ENCODE measurements at regions not wholly inside any gene's neighbourhood (a gene's known extent, or its start where the extent isn't known, plus 50 kb on each side); places are given as distances from the start of the nearest gene placed in this dataset.

DNA sequence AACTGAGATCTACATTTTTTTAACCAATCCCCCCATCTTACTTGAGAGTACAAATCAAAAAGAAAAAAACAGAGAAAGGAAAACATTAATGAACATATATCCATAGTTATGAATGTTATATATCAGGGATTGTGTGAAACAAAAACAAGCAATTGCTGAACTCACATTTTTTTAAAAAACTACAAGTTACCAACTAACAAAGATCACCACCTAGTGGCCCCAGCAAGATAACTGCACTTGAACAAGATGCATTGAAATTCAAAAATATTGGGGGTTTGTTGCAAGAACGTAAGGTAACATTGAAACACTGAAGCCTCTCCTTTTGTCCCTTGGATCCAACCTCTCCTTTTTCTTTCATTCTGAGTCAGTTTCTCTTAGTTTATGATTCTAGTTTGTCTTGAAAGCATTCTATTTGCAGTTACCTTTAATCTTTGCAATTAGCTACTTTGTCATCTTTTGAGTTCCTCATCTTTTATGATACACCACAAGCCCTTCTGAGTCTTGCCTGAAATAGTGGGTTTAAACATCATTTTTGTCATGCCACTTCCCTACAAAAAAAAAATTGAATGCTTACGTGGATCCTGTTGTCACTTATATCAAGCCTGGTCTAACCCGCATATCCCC, 87.3 kb upstream of the TES start:
- H3K9me3 Mint-ChIP-seq, result peaks cover 0 to 5% (median 0%) of the 10 kb centered on the region in 6 donors

DNA sequence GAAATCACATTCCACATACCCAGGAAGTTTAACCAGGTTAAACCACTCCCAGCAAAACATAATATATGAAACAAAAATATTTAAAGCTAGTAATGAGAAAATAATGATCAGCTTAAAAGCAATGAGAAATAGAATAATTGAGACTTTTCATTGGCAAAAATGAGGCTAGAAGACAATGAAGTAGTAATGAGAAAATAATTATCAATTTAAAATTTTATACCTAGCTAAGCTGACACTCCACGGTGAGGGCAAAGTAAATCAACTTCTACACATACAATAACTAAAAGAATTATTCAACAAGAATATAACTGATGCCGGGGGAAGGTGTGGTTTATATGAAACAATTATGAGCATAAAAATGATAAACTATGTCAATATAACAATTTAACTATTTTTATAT, 82.2 kb upstream of the TES start:
- DNase-seq, result no peak
- Mint-ChIP-seq H3K4me3 (no peak overlapping the region), H3K27me3 (ENCODE audit: low read depth in 3 of 3) (peaks cover 0 to 4% (median 1%) of the 10 kb centered on the region in 3 donors), H3K27ac (no peak overlapping the region), H3K36me3 (no peaks in the 10 kb centered on the region), H3K4me1 (no peaks in the 10 kb centered on the region), H3K9me3 (peaks cover 0 to 7% (median 0%) of the 10 kb centered on the region in 6 donors)

More for the DNA sequence above, 87.3 kb upstream of the TES start:
- Mint-ChIP-seq H3K36me3 (no peaks in the 10 kb centered on the region), H3K27ac (no peak overlapping the region), H3K4me1 (no peaks in the 10 kb centered on the region), H3K4me3 (no peak overlapping the region), H3K27me3 (ENCODE audit: low read depth in 3 of 3) (peaks cover 2 to 3% (median 2%) of the 10 kb centered on the region in 3 donors)
- peak in 1 of 3 donors; percentile 1 for DNase-seq

GRCh38 chr7:116135306-116135705, 75.0 kb upstream of the TES start:
- Mint-ChIP-seq H3K27me3 (ENCODE audit: low read depth in 3 of 3) (peaks cover 0 to 3% (median 0%) of the 10 kb centered on the region in 3 donors), H3K4me3 (no peak overlapping the region), H3K27ac (no peak overlapping the region), H3K9me3 (no peaks in the 10 kb centered on the region), H3K36me3 (no peaks in the 10 kb centered on the region), H3K4me1 (no peaks in the 10 kb centered on the region)
- DNase-seq, result no peak

DNA sequence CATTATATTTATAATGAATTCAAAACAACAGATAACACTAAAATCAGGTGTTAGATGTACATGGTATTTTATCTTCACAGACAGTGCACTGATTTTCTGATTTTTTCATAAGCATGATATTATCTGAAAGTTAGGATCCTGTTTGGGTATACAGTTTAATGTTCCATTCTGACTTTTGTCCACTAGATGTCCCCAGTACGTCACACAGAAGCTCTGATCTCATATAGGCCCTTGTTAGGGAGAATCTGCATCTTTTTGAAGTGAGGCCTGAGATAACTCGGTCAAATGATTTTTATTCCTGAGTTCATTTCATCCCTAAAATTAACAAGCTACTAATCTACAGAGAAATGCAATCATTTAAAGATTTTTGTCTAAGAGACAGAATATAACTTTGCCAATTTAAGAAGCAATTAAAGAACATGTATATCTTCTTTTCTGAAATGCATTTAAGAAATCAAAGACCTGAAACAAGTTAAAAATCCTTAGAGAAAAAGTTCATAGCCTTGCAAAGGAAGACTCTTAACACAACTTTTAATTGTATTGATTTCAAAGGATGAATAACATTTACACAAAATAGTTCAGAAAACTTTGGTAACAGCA, 72.0 kb upstream of the TES start:
- H3K4me3 Mint-ChIP-seq, result no peak overlapping the region

DNA sequence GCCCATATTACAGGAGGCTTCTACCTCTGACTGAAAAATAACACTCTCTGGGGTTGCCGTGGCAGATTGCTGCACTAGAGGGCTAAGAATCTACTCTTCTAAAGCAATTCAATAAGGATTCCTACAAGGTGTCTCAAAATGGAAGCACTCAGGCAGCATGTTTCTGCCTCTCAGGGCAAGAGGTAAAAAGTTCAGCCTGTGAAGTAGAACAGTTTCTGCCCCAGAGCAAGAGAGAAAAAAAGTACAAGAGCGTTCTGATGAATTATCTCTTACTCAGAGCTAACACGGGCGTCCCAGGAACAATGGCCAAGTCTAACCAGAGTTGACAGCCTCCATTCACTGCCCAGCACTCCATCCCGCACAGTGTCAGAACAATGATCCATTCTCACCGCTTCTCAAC, 71.3 kb upstream of the TES start:
- H3K27ac Mint-ChIP-seq, result no peak overlapping the region
- H3K9me3 Mint-ChIP-seq, result no peaks in the 10 kb centered on the region

More for the DNA sequence above, 72.0 kb upstream of the TES start:
- peaks cover 5 to 9% of the 10 kb centered on the region in 2 donors for H3K4me1 Mint-ChIP-seq
- H3K27me3 Mint-ChIP-seq (ENCODE audit: low read depth in 3 of 3), result peaks cover 0 to 3% (median 0%) of the 10 kb centered on the region in 3 donors
- no peaks in the 10 kb centered on the region for H3K36me3 Mint-ChIP-seq
- peak; percentile 16 to 38 (median 31) for DNase-seq
- no peaks in the 10 kb centered on the region for H3K9me3 Mint-ChIP-seq
- H3K27ac Mint-ChIP-seq, result no peak overlapping the region

GRCh38 chr7:116139807-116140206, 70.5 kb upstream of the TES start:
- Mint-ChIP-seq H3K4me3 (no peak overlapping the region), H3K27me3 (ENCODE audit: low read depth in 3 of 3) (peaks cover 0 to 3% (median 0%) of the 10 kb centered on the region in 3 donors), H3K4me1 (peaks cover 9 to 14% of the 10 kb centered on the region in 2 donors), H3K27ac (no peak overlapping the region), H3K9me3 (no peaks in the 10 kb centered on the region), H3K36me3 (no peaks in the 10 kb centered on the region)
- DNase-seq, result no peak

More for the DNA sequence above, 71.3 kb upstream of the TES start:
- H3K27me3 Mint-ChIP-seq (ENCODE audit: low read depth in 3 of 3), result peaks cover 0 to 3% (median 0%) of the 10 kb centered on the region in 3 donors
- H3K36me3 Mint-ChIP-seq, result no peaks in the 10 kb centered on the region
- peaks cover 5 to 9% of the 10 kb centered on the region in 2 donors for H3K4me1 Mint-ChIP-seq
- H3K4me3 Mint-ChIP-seq, result no peak overlapping the region
- no peak for DNase-seq

DNA sequence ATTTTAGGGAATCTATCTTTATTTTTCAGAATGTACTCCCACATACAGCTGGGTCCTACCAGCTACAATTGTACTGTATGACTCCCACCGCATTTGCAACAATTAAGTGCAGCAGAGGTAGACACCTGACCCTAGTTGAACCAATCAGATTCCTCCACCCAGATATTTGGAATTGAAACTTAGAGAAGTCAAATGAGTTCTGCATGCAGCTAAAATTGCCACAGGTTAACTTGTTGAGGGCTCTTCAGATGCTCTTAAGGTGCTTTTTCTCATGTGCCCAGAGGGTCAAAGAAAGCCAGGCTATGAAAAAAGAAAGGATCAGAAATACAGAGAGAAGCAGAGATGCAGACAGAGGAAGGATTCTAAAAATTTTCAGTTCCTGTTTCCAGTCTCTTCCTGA, 68.0 kb upstream of the TES start:
- DNase-seq, result no peak
- Mint-ChIP-seq H3K27me3 (ENCODE audit: low read depth in 3 of 3) (peaks cover 0 to 3% (median 0%) of the 10 kb centered on the region in 3 donors), H3K36me3 (no peaks in the 10 kb centered on the region), H3K27ac (peak overlapping the region in 1 of 6 donors; percentile 16), H3K4me3 (no peak overlapping the region), H3K4me1 (peaks cover 15 to 26% of the 10 kb centered on the region in 2 donors), H3K9me3 (no peaks in the 10 kb centered on the region)

- no peaks in the 10 kb centered on the region for H3K36me3 Mint-ChIP-seq
- H3K4me3 Mint-ChIP-seq, result peak overlapping the region in 1 of 5 donors; percentile 7
- no peaks in the 10 kb centered on the region for H3K9me3 Mint-ChIP-seq
- peaks cover 15 to 26% of the 10 kb centered on the region in 2 donors for H3K4me1 Mint-ChIP-seq
- peak overlapping the region in 3 of 6 donors; percentile 16 to 41 (median 33) for H3K27ac Mint-ChIP-seq
- DNase-seq, result peak; percentile 13 to 20 (median 16)
- H3K27me3 Mint-ChIP-seq (ENCODE audit: low read depth in 3 of 3), result peaks cover 0 to 3% (median 0%) of the 10 kb centered on the region in 3 donors
Measured at GRCh38 chr7:116142850-116143249, 67.5 kb upstream of the TES start.

DNA sequence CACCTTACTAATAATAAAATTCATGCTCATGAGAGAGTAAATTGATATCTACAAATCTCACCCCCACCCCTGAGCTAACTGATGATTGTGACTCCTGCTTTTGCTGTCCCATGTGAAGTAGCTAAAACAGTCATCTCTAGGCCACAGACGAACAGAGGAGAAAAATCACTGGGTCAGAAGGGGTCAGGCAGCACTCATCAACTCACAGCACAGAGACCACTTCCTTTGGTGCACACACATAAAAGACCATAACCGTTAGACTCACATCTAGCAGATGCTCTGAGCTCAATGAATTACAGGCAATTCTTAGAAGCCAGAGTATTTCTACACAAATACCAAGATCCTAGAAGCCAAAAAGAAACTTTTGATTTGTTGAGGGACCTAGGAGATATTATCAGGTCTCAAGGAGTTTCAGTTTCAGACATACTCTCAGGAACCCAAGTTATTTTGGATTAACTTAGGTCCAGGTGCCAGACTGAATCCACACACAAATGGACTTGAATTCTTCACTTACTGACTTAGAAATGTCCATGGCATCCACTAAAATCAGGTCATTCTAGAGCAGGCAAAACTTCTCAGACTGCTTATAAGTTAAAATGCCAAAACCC, 65.0 kb upstream of the TES start:
- no peaks in the 10 kb centered on the region for H3K9me3 Mint-ChIP-seq
- no peaks in the 10 kb centered on the region for H3K36me3 Mint-ChIP-seq
- H3K27me3 Mint-ChIP-seq (ENCODE audit: low read depth in 3 of 3), result peaks cover 1 to 3% (median 2%) of the 10 kb centered on the region in 3 donors
- peak overlapping the region; percentile 8 to 80 (median 34) for H3K27ac Mint-ChIP-seq
- H3K4me1 Mint-ChIP-seq, result peaks cover 15 to 27% of the 10 kb centered on the region in 2 donors
- DNase-seq, result peak; percentile 19 to 28 (median 24)
- H3K4me3 Mint-ChIP-seq, result no peak overlapping the region

DNA sequence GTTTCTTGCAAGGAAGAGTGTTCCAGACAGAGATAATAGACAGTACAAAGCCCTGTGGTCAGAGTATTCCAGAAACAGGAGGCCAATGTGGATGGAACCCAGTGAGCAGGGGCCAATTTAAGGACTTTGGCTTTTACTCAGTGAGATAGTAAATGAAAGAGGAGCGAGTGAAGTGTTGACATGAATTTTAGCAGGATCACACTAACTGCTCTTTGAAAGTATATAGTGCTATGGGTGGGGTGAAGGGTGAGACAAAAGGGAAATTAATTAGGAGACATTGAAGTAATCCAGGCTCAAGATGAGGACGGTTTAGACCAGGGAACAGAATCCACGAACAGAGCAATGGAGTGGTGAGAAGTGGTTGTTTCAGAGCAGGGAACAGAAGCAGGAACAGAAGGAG, 62.2 kb upstream of the TES start:
- H3K4me3 Mint-ChIP-seq, result no peak overlapping the region
- H3K27ac Mint-ChIP-seq, result no peak overlapping the region
- H3K36me3 Mint-ChIP-seq, result no peaks in the 10 kb centered on the region
- DNase-seq, result no peak
- H3K9me3 Mint-ChIP-seq, result no peaks in the 10 kb centered on the region
- H3K27me3 Mint-ChIP-seq (ENCODE audit: low read depth in 3 of 3), result peaks cover 2 to 3% (median 3%) of the 10 kb centered on the region in 3 donors
- peaks cover 11 to 24% of the 10 kb centered on the region in 2 donors for H3K4me1 Mint-ChIP-seq

DNA sequence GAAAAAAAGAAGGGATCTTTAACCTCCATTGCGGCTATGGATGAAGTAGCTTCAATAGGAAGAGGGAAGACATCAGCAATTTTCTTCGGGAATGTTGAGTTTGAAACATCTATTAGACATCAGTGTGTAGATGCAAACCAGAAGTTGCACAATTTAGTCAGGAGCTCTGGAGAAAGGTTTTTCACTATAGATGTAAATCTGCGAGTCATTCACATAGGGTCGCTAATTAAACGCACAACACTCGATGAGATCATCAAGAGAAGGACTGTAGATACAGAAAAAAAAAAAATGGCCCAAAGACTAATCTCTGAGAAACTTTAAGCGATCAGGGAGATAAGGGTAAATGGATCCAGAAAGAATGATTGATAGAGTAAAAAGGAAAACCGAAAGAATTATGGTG, 61.7 kb upstream of the TES start:
- DNase-seq, result no peak
- Mint-ChIP-seq H3K27me3 (ENCODE audit: low read depth in 3 of 3) (peaks cover 2 to 5% (median 3%) of the 10 kb centered on the region in 3 donors), H3K36me3 (no peaks in the 10 kb centered on the region), H3K27ac (no peak overlapping the region), H3K4me3 (no peak overlapping the region), H3K9me3 (no peaks in the 10 kb centered on the region), H3K4me1 (peaks cover 10 to 22% of the 10 kb centered on the region in 2 donors)

DNA sequence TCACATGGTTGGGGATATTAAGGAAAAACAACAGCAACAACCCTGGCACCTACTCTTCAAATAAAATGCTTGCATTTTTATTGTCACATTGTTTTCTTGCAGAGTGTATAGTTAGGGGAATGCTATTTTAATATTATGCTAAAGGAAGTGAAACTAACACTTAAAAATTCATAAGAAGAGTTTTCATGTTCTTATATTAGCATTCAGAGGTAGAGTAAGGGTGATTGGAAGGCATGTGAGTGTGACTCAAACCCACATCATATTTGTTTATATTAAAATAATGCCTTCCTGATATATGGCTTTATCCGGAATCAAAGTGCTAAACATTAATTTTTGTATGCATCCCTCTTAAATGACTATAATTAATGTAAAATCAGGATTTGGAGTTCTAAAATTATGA, 59.8 kb upstream of the TES start:
- Mint-ChIP-seq H3K27ac (no peak overlapping the region), H3K4me3 (no peak overlapping the region), H3K36me3 (no peaks in the 10 kb centered on the region), H3K27me3 (ENCODE audit: low read depth in 3 of 3) (peaks cover 2 to 6% (median 3%) of the 10 kb centered on the region in 3 donors), H3K9me3 (no peaks in the 10 kb centered on the region), H3K4me1 (peaks cover 0 to 9% of the 10 kb centered on the region in 2 donors)
- no peak for DNase-seq

- H3K4me3 Mint-ChIP-seq, result no peak overlapping the region
- H3K27ac Mint-ChIP-seq, result no peak overlapping the region
- no peak for DNase-seq
- no peaks in the 10 kb centered on the region for H3K9me3 Mint-ChIP-seq
- H3K4me1 Mint-ChIP-seq, result peaks cover 0 to 5% of the 10 kb centered on the region in 2 donors
- H3K27me3 Mint-ChIP-seq (ENCODE audit: low read depth in 3 of 3), result peaks cover 2 to 6% (median 3%) of the 10 kb centered on the region in 3 donors
- no peaks in the 10 kb centered on the region for H3K36me3 Mint-ChIP-seq
Measured at GRCh38 chr7:116152276-116152675, 58.1 kb upstream of the TES start.

DNA sequence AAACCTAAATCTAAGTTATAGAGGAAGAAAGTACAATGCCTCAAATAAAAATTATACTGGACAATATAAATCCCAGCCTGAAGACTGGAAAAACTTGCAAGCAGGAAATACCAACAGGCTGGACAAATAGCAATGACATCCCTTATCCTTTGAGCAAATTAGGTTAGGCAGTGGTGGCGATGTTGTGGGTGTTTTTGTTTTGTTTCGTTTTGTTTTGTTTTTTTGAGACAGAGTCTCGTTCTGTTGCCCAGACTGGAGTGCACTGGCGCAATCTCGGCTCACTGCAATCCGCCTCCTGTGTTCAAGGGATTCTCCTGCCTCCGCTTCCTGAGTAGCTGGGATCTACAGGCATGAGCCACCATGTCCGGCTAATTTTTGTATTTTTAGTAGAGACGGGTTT, 57.3 kb upstream of the TES start:
- no peaks in the 10 kb centered on the region for H3K9me3 Mint-ChIP-seq
- no peak for DNase-seq
- peaks cover 0 to 5% of the 10 kb centered on the region in 2 donors for H3K4me1 Mint-ChIP-seq
- peaks cover 2 to 10% (median 3%) of the 10 kb centered on the region in 3 donors for H3K27me3 Mint-ChIP-seq (ENCODE audit: low read depth in 3 of 3)
- H3K27ac Mint-ChIP-seq, result no peak overlapping the region
- H3K4me3 Mint-ChIP-seq, result no peak overlapping the region
- H3K36me3 Mint-ChIP-seq, result no peaks in the 10 kb centered on the region
